Iris pigment epithelial cell (primary cell): ENCODE measurements at regions not wholly inside any gene's neighbourhood (a gene's known extent, or its start where the extent isn't known, plus 50 kb on each side); places are given as distances from the start of the nearest gene placed in this dataset.
"Not testable (repeated sequence)": the region's sequence is repeated elsewhere in the genome, so short reads cannot be mapped to it uniquely, and the experiment has no call there.

ENCODE experiments used
- DNase-seq: peaks from one replicate; pipeline ENCODE4 v3.0.0-alpha.2; 2011; ENCODE audit warnings: low read depth

DNA sequence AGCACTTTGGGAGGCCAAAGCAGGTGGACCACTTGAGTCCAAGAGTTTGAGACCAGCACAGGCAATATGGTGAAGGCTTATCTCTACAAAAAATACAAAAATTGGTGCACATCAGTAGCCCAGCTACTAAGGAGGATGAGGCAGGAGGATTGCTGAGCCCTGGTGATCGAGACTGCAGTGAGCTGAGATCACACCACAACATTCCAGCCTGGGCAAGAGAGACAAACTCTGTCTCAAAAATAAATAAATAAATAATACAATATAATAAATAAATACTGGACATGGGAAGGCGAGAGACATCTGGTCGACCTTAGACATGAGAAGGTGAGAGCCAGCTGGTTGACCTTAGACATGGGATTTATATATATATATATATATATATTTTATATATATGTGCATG lies 119.8 kb upstream of the SLC38A4 start:
- no peak for DNase-seq

DNA sequence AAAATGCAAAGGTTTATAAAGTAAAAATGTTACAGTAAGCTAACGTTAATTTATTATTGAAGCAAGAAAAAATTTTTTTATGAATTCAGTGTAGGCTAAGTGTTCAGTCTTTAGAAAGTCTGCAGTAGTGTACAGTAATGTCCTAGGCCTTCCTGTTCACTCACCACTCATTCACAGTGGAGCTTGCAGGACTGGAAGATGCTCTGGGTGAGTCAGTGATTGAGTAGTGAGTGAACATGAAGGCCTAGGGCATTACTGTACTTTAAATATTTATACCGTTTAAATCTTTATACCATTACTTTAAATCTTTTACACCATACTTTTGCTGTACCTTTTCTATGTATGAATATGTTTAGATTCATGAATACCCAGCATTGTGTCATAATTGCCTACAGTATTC lies 120.3 kb upstream of the SLC38A4 start:
- DNase-seq: peak; percentile 79

DNA sequence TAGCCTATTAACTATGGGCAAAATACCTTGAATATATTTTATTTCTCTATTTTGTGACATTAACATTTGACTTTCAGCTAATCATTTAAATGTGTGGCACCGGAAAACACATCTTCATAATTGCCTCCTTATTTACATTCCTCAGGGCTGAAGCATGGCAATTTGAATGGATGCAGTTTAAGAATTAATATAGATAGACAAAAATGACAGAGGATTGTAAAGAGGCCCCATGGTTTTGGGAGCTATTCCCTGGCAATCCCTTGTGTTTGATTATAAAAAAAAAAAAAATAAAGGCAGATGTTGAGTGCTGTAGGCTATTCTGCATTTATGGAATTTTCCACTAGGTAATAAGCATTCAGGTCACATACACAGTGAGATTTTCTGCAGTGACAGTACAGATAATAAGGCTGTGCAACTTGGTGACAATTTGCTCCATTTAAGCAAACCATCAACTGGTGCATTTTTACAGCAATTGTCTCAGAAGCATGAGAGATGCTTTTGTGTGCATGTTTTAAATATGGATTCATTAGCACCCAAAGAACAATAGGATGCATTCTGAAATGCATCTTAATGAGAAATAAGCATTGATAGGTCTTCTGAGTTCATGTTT lies 123.2 kb upstream of the SLC38A4 start:
- no peak for DNase-seq

DNA sequence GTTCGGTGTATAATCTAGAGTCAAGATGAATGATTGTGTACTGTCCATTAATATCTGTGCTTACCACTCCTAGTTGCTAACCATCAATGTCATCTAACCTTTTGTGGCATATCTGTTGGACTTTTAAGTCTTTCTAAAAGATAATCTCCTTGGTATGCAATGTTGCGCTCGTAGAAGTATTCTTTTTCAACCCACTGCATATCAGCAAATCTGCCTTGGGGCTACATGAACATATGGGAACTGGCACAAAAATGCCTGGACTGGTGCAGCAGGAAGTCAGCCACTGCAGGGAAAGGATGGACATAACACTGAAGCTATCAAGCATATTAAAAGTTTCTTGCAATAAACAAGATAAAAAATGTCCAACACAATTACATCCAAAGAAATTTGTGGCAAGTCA lies 124.3 kb upstream of the SLC38A4 start:
- DNase-seq: peak; percentile 25

DNA sequence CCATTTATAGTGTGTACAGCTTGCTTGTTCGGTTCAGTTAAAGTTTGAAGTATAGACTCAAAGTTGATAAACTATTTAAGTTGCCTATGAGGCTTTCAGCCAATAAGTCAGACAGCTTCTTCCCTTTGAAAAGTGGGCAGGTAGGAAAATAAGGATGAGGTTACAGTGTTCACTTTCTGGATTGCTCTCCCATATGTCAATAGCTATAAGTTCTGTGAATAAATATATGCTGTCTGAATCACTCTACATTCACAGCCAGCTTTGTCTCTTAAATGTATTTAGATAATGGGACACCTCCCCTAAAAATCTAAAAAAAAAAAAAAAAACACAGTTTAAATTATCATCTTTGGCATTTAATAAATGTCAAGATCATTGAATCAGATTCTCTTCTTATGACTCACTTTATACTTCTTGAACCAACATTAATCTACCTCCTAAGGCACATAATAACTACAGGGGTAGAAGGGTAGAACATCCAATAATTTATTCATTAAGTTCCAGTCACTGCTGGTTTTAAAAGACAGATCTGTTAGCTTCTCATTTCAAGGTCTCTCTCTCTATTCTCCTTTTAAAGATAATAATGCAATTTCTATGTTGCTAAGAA lies 126.4 kb upstream of the PCED1B start:
- no peak for DNase-seq

DNA sequence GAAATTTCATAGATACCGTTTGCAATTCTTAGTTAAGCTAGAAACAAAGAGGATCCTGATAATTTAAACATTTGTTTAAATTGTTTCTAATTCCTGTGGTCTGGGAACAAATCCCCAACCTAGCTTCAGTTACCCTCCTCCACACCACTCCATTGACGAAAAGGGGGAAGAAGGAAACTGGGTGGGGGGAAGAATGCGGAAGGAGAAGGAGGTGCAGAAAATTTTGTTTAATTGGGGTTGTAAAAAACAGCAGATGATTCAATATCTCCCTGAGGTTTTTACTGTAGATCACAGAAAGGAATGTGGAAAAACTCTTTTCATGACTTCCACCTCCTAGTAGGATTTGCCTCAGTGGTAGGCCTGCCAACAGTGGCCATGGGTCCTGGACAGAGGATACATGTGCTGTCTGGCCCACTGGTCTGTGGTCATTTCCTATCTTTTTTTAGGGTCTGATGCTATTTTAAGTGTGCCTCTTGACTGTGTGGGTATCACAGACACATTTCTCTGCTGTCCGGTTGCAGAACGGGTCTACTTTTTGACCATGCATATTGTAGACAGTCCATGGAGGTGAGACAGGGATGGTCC lies 122.9 kb upstream of the PCED1B start:
- no peak for DNase-seq

DNA sequence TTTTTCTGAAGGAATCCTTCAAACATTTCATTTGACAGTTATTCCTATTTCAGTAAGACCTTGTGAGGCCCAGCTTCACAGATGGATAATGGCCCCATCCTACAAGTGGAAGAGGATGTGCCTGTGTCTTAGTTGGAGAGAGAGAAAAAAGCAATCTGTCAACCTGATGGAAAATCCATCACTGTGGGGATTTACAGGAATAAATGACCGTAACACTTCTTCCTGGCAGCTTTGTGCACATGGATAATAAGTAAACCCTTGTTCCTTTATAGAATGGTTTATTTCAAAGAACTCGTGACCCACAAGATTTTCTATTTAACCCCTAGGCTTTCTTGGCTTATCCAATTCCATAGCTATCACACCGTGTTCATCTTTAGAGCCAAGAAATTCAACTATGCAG lies 121.4 kb upstream of the PCED1B start:
- no peak for DNase-seq

DNA sequence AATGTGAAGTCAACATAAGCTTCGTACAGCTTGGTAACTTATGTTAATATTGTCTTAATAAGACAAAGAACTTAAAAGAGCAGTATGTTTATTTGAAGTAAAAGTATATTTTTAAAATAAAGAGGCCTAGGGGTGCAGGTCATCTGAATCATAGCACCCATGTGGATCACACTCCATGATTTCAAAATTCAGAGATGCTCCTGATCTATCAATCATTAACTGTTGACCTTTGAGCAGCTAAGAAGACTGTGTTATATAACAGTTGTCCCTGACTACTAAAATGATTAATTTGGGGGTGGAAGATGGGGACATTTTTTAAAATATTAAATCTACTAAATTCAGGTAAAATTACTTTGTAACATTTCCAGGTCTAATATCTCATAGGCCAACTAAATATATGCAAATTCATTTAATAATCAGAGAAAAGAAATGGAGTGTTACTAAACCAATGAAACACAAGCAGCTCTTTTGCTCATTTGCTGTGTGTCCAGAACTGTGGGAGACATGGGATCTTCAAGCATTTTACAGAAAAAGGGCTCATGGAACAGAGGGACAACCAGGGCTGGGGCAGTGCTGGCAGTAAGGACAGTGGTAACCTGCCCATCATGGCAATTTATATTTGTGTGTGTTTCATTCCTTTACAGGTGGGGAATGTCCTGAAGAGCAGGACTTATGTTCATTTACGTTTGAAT lies 120.7 kb upstream of the PCED1B start:
- DNase-seq: no peak

DNA sequence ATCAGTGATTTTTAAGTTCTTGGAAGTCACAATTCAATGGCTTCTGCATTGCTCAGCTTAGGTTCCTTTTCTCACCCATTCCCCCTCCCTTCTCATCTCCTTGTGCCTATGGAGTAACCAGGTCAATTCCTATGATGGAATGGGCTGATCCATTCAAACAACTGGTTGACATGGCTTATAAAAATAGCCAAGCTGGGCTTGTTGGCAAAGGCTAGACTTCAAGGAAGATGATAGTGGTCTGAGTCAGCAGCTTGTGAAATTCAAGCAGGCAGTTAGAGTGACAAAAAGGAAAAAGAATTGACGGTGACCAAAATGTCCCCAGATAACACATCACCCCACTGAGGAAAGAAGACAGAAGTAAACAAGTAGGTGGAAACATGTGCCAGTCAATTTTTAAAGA lies 119.9 kb upstream of the PCED1B start:
- DNase-seq: peak; percentile 85

DNA sequence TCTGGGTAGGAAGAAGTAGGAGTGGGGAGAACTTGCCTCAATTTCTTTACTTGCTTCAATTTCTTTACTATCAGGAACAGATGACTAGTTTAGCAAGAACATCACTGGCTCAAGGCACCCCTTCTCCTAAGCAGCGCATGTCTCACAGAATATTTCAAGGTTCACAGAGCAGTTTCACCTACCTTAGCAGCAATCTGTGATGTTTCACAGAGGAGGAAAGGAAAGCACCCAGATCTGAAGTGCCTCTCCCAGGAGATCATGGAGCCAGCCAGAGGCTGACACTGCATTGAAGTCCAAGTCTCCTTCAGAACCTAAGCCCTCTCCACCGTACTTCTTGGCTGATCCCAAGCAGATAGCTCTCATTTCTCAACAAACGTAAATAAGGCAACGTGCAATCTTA lies 118.7 kb upstream of the PCED1B start:
- DNase-seq: no peak

DNA sequence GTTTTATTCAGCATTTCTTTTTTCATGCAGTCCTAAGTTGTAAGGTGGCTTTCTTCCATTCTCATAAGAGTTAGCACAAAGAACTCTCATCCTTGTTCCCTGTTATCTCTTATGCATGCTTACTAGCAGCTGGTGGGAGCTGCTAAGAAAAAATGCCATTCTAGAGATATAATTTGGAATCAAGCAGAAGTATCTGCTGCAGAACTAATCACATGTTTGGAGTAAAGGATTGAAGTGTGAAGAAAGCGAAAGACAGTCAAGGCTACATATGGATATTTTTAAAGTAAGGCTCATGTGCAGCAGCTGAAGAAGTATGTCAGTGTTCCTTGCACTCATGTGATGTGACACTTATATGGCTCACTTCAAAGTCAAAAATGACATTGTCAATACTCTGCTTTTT lies 116.2 kb upstream of the PCED1B start:
- DNase-seq: no peak

DNA sequence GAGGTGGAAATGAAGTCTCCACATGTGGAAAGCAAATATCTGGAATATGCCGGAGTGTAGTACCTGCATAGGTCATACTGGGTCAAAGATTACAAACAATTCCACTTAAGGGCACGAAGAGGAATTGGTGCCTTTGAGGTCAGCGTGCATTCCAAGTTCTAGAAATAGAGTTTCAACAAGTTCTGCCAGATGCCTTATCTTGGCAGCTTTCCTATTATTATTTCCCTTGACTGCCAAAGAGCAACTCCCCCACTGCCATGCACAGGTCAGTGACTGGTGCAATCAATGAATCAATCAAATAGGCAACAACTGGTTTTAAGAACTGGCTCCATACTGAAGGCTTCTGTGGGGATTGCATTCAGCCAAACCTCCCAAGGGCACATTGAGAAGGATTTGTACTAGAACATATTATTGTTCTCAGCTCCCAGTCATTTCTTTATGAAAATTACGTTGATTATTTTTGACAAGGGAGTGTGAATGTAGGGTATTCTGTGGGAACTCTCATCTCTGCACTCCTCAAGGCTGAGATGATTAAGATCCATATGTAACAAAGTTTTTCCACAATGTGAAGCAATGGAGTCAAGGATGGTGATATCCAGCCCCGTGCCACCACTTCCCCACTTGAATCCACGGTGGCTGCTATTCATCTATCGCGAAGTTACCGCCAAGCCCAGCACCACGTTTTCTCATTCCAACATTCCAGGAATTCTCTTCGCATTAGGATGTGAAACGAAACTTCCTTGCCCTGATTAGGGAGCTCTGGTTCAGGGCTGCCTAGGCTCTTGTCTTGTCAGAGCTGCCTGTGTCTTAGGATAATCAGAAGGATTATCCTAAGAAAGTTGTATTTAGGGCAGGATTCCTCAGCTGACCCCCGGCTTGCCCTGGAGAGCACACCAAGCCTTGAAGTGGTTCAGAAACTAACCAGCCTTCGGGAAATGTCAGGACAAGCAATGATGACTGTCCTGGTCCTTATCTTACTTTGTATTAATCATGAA lies 115.1 kb upstream of the PCED1B start:
- DNase-seq: peak; percentile 62

DNA sequence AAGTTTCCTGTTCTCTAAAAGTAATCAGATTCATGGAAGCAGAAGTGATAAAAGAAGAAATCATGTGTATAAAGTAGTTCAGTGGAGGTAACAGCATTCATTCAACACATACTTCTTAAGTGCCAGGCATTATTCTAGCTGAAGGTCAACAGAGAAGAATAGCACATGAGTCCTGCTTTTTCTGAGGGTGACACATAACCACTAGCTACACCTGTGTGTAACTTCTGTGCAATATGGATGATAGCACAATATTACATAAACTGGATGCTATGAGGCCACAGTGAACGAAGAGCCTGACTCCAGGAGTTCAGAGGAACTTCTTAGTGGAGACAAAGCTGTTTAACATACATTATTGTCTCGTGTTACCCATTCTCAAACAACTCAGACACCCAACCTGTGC lies 114.3 kb upstream of the PCED1B start:
- DNase-seq: no peak

DNA sequence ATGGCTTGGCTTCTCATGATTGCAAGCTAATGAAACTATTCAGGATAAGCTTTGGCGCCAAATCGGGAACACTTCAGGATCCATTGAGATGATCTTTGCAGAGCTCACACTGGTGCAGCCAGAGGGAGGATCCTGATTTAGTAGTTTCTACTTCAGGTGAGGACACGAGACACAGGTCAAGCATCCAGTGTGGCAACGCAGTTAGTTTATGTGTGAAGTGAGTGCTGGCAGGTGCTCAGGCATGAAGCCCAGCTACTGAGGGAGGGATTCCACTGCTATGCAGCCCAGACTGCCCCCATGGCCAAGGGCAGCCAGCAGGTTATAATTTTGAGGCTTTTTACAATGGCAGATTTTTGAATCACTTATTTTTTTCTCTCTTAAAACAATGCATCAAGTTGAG lies 113.5 kb upstream of the PCED1B start:
- DNase-seq: no peak

DNA sequence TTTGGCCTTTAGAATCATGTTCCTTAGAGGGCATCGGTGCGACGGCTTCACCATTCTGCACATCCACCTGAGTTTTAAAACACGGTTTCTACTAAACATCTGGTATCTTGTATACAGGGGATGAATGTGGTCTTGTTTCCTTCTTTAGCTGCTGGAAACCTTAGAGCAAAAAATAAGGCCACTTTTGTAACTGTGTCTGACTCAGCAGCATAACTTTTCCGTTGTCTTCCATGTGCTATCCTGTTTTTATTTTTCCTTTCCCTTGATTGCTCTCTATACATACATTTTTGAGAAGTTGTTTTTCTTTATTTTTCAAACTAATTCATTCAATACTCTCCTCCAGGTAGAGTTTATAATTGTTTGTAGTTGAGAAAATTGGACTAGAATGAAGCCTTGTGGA lies 108.8 kb upstream of the PCED1B start:
- DNase-seq: no peak

DNA sequence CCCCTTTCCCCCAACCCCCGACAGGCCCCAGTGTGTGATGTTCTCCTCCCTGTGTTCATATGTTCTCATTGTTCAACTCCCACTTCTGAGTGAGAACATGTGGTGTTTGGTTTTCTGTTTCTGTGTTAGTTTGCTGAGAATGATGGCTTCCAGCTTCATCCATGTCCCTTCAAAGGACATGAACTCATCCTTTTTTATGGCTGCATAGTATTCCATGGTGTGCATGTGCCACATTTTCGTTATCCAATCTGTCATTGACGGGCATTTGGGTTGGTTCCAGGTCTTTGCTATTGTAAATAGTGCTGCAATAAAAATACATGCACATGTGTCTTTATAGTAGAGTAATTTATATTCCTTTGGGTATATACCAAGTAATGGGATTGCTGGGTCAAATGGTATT lies 105.5 kb upstream of the PCED1B start:
- DNase-seq: not testable (repeated sequence)

DNA sequence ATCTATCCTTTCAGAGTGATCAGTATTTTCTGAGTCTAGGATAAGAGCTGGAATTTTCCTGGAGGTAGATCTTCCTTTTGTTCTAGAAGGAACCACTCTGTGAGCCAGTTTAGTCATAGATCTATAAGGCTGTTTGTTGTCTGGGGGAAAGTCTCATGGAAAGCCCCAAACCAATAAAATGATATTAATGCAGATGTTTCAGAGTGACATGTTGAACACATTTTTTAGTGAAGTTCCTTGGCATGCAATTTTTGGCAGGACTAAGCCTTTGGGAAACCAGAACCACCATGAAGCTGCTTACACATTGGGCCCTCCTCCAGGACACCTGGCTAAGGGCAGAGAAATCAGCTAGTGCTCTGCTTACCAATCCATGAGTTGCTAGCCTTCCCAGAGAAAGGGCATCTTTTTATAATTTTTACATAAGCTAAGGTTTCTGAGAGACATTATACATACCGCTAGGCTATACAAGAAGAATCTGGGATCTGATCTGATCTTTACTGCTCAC lies 101.5 kb upstream of the PCED1B start:
- DNase-seq: no peak

DNA sequence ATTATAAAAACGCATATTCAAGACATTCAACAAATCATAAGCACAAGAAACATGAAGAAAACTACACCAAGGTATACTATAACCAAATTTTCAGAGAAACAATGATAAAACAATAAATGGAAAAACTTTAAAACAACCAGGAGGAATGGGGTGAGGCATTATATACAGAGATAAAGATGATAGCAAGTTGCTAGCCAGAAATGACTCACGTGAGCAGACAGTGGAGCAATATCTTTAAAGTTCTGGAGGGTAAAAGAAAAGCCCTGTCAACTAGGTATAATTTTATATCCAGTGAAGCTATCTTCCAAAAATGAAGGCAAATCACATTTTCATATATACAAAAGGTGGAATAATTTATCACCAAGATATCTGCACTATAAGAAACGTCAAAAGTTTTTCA lies 97.8 kb upstream of the PCED1B start:
- DNase-seq: no peak

DNA sequence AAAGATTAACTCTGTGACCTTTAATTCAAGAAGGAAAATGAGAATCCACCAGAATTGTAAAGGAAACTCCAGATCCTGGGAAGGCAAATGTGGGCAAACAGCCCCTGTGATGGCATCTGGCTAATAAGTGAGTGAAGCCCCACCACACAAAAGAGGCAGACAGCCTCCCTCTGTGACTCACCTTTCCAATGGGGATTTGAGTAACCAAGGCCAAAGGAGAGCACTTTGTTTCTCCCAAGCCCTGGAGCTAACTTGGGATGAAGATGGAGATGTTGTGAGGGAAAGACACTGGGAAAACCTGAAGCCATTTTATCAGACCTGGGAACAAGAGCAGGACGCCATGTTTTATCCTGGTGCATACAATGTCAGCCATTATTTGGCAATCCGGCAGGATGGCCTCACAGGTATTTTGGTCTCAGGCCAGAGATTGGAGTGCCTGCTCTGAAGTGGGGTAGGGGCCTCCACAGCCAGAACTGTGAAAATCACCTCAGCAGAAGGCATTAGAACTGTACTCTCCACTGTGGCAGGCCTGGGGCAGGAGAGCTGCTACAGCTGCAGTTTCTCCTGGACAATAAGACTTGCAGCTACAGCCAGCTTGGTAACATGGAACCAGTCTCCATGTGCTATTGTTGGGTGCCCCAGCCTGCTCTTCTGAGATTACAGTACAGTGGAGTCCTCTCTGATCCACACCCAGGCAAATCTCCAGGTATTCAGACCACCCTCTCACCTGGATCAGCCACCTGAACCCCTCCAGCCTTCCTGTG lies 96.6 kb upstream of the PCED1B start:
- DNase-seq: no peak

DNA sequence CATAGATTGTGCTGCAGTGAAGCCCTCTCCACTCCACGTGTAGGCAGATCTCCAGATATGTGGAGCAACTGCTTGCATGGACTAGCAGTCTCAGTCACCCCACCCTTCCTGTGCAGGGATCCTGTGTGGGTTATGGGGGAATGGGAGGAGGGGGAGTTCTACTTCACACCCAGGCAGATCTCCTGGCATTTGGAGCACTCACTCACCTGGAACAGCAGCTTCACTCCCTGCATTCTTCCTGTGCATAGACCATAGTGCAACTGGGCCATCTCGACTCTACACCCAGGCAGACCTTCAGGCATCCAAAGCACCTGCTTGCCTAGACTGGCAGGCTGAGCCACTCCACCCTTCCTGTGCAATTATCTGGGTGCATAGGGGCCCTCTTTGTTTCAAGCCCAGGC lies 96.0 kb upstream of the PCED1B start:
- no peak for DNase-seq
